ENCODE measurements at regions not wholly inside any gene's neighbourhood (a gene's known extent, or its start where the extent isn't known, plus 50 kb on each side); places are given as distances from the start of the nearest gene placed in this dataset.

- no peak for DNase-seq (ENCODE audit: low read depth)
- H3K4me3 ChIP-seq (ENCODE audit: control insufficient read depth, low read depth, low read length): no peak overlapping the region
- TF ChIP-seq CTCF (conservative IDR thresholded peaks at IDR 0.05; ENCODE audit: control insufficient read depth, insufficient read depth, low read depth, low read length): no peak
These were observed 679.9 kb downstream of the NTRK3 start for GRCh38 chr15:87576486-87577176.

GRCh38 chr15:87575896-87576473, 680.6 kb downstream of the NTRK3 start:
- no peak overlapping the region for H3K4me3 ChIP-seq (ENCODE audit: control insufficient read depth, low read depth, low read length)
- TF ChIP-seq CTCF (conservative IDR thresholded peaks at IDR 0.05; ENCODE audit: control insufficient read depth, insufficient read depth, low read depth, low read length): no peak
- no peak for DNase-seq (ENCODE audit: low read depth)

- no peak for TF ChIP-seq CTCF (conservative IDR thresholded peaks at IDR 0.05; ENCODE audit: control insufficient read depth, insufficient read depth, low read depth, low read length)
- DNase-seq (ENCODE audit: low read depth): no peak
- H3K4me3 ChIP-seq (ENCODE audit: control insufficient read depth, low read depth, low read length): no peak overlapping the region
These were observed 683.0 kb downstream of the NTRK3 start for GRCh38 chr15:87573534-87573933.

- no peak for DNase-seq (ENCODE audit: low read depth)
- H3K4me3 ChIP-seq (ENCODE audit: control insufficient read depth, low read depth, low read length): no peak overlapping the region
- TF ChIP-seq CTCF (conservative IDR thresholded peaks at IDR 0.05; ENCODE audit: control insufficient read depth, insufficient read depth, low read depth, low read length): no peak
These were observed 683.5 kb downstream of the NTRK3 start for GRCh38 chr15:87573039-87573438.

- DNase-seq (ENCODE audit: low read depth): no peak
- no peak overlapping the region for H3K4me3 ChIP-seq (ENCODE audit: control insufficient read depth, low read depth, low read length)
- TF ChIP-seq CTCF (conservative IDR thresholded peaks at IDR 0.05; ENCODE audit: control insufficient read depth, insufficient read depth, low read depth, low read length): no peak
These were observed 684.1 kb downstream of the NTRK3 start for GRCh38 chr15:87572381-87572910.

- no peak overlapping the region for H3K4me3 ChIP-seq (ENCODE audit: control insufficient read depth, low read depth, low read length)
- no peak for DNase-seq (ENCODE audit: low read depth)
- no peak for TF ChIP-seq CTCF (conservative IDR thresholded peaks at IDR 0.05; ENCODE audit: control insufficient read depth, insufficient read depth, low read depth, low read length)
These were observed 686.3 kb downstream of the NTRK3 start for GRCh38 chr15:87570206-87570605.
